PC-3 (cell line): ENCODE measurements at regions not wholly inside any gene's neighbourhood (a gene's known extent, or its start where the extent isn't known, plus 50 kb on each side); places are given as distances from the start of the nearest gene placed in this dataset.

ENCODE experiments used
- ATAC-seq: fragments of 200-7000 bp; cut with Tn5 transposase; 2 replicates; pipeline ENCODE4 v1.9.1; 2020; ENCODE audit warnings: mild to moderate bottlenecking, moderate library complexity
- BruUV-seq: library from RNA; stranded (reverse); fragments of 400-500 nt; replicated peaks from 2 replicates; lab custom pipeline; 2021; lab: Mats Ljungman, UMichigan
- CTCF ChIA-PET: fragments of 300-600 bp; sonication (Branson Sonifier 250); formaldehyde crosslinking; loops from one replicate; lab custom pipeline; 2022; ENCODE audit warnings: antibody characterized with exemption; lab: Charles Lee
- POLR2A ChIA-PET: fragments of 300-600 bp; sonication (Branson Sonifier 250); formaldehyde crosslinking; loops from one replicate; lab custom pipeline; 2022; ENCODE audit warnings: antibody characterized with exemption; ENCODE audit not compliant: unreplicated experiment; lab: Charles Lee
- DNase-seq: peaks from one replicate; pipeline ENCODE4 v3.0.0-alpha.2; 2015
- H2AFZ ChIP-seq: fragments of 300-600 bp; sonication (generic); 2 replicates; pipeline ENCODE4 v1.6.0; 2016; ENCODE audit warnings: antibody characterized with exemption, low read length
- H3F3A ChIP-seq: fragments of 300-600 bp; sonication (generic); one replicate; pipeline ENCODE4 v1.6.0; 2017; ENCODE audit warnings: antibody characterized with exemption, low read length, control low read depth, mild to moderate bottlenecking; ENCODE audit not compliant: unreplicated experiment
- H3K27ac ChIP-seq: fragments of 300-600 bp; sonication (generic); 2 replicates; pipeline ENCODE4 v1.5.1; 2016; ENCODE audit warnings: mild to moderate bottlenecking, low read length
- H3K27me3 ChIP-seq: fragments of 300-600 bp; sonication (generic); 2 replicates; pipeline ENCODE4 v1.6.1; 2016; ENCODE audit warnings: low read length, mixed read lengths
- H3K36me3 ChIP-seq: fragments of 300-600 bp; sonication (generic); 2 replicates; pipeline ENCODE4 v1.6.1; 2016; ENCODE audit warnings: low read depth, mixed run types, low read length, mixed read lengths
- H3K4me1 ChIP-seq: fragments of 300-600 bp; sonication (generic); 2 replicates; pipeline ENCODE4 v1.5.1; 2016; ENCODE audit warnings: low read length; ENCODE audit not compliant: insufficient read depth
- H3K4me2 ChIP-seq: fragments of 300-600 bp; sonication (generic); 2 replicates; pipeline ENCODE4 v1.6.0; 2016; ENCODE audit warnings: low read length
- H3K4me3 ChIP-seq: fragments of 300-600 bp; sonication (generic); 2 replicates; pipeline ENCODE4 v1.5.1; 2016; ENCODE audit warnings: mild to moderate bottlenecking, low read length, mixed read lengths
- H3K79me2 ChIP-seq: fragments of 300-600 bp; sonication (generic); 2 replicates; pipeline ENCODE4 v1.6.1; 2017; ENCODE audit warnings: low read length, mixed read lengths
- H3K9ac ChIP-seq: fragments of 300-600 bp; sonication (generic); 2 replicates; pipeline ENCODE4 v1.6.0; 2016; ENCODE audit warnings: mild to moderate bottlenecking, low read length
- H3K9me2 ChIP-seq: fragments of 300-600 bp; sonication (generic); replicated peaks from 2 replicates; pipeline ENCODE4 v1.6.1; 2016; ENCODE audit warnings: mixed run types, low read length, mixed read lengths
- H3K9me3 ChIP-seq: fragments of 300-600 bp; sonication (generic); 2 replicates; pipeline ENCODE4 v1.6.1; 2016; ENCODE audit warnings: low read length, mixed read lengths
- H4K20me1 ChIP-seq: fragments of 300-600 bp; sonication (generic); 2 replicates; pipeline ENCODE4 v1.6.1; 2016; ENCODE audit warnings: low read length, mixed read lengths
- EZH2 ChIP-seq: fragments of 300-600 bp; sonication (generic); IDR thresholded peaks from one replicate; pipeline ENCODE4 v1.6.1; 2017; ENCODE audit warnings: antibody characterized with exemption, mild to moderate bottlenecking, low read length; ENCODE audit not compliant: unreplicated experiment
- EZH2phosphoT487 ChIP-seq: fragments of 300-600 bp; sonication (generic); IDR thresholded peaks from 2 replicates; pipeline ENCODE4 v1.6.1; 2018; ENCODE audit warnings: mild to moderate bottlenecking, antibody characterized with exemption, low read length, borderline replicate concordance
- intact Hi-C: fragments of 100-400 bp; cut with micrococcal nuclease; formaldehyde crosslinking; loops from 2 replicates; pipeline ENCODE4 v1.9.0; 2023
- TF ChIP-seq, protein P1 (sequence below): fragments of 300-600 bp; sonication (generic); conservative IDR thresholded peaks from 2 replicates; pipeline ENCODE4 v1.5.1; 2017; ENCODE audit warnings: antibody characterized with exemption, low read depth, mild to moderate bottlenecking, low read length

DNA sequence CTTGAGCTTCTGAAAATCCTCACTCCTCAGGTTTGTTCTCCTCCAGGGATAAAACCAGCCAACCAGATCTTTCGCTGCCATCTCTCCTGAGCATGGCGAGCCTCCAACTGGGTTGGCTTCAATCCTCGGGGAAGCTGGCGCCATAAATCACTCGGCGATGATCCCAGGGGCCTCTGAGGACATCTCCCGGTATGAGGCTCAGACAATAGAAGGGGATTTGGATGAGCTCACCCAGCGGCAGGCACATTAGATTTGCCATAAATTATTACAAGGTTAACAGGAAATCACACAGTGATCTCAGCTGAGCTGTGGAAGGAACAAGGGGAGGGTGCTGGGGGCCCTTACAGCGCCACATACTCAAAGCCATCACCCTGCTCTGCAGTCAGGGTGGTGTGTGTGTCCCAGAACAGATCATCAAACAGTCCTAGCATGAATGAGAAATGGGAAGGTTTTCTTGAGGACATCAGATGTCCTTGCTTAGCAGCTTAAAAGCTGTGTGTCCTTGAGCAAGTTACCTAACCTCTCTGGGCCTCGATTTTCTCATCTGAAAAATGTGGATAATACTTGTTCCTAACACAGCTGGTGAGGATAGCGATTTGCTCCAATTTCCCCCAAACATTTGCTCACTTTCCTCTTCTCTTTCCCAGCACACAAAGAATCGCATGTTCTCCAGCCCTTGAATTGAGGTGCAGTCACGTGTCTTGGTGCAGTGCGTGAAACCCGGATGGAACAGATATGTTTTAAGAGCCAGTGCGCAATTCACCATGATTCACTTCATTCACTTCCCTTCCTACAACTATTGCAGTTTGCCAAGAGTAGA lies 142.8 kb downstream of the SCARB1 start:
- BruUV-seq, result no TSS peak
- POLR2A ChIA-PET, result no interaction called here

DNA sequence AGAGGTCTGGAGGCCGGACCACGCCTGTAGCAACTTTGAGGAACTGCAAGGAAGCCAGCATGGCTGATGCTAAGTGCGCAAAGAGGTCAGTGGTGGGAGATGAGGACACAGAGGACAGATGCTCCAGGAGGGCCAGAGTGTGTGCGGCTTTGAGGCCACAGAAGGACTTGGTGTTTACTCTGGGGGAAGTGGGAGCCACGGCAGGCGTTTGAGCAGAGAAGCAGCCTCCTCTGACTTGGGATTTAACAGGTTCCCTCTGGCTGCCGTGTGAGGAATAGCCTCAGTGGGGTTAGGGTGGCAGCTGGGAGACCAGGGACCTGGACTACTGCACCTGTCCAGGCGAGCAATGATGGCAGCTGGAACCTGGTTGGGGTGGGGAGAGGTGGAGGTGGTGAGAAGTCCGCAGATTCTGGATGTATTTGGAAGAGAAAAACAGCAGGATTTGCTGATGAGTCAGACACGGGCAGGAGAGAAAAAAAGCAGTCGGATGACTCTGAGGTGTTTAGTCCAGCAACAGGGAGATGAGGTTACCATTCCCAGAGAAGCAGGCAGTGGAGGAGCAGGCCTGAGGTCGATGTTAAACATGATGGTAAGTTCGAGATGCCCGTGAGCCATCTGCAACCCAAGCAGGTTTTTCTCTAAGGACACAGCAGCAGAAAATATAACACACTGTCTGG lies 143.5 kb downstream of the SCARB1 start:
- CTCF ChIA-PET, result interaction anchor here (1.0 kb wide), 1 partner anchor 87 kb away, joined by 4 read pairs; no protein-coding TSS in a partner anchor
- intact Hi-C loops, result loop anchor here (2.0 kb wide), 1 partner anchor 35 kb away; no protein-coding TSS in a partner anchor
- POLR2A ChIA-PET, result no interaction called here
- no peaks in the 10 kb centered on the region for H3K9me3 ChIP-seq
- no peak overlapping the region for H3K9ac ChIP-seq
- H3K4me1 ChIP-seq, result peaks cover 28% of the 10 kb centered on the region
- no TSS peak for BruUV-seq
- H3K27ac ChIP-seq, result peak overlapping the region; percentile 63
- no peaks in the 10 kb centered on the region for H3F3A ChIP-seq
- no peaks in the 10 kb centered on the region for H3K36me3 ChIP-seq
- H2AFZ ChIP-seq, result peak overlapping the region; percentile 60
- H3K79me2 ChIP-seq, result no peaks in the 10 kb centered on the region
- H4K20me1 ChIP-seq, result no peaks in the 10 kb centered on the region
- peak overlapping the region; percentile 9; the same call in 1 of the 2 replicates for H3K4me3 ChIP-seq
- ATAC-seq (peak; percentile 66), DNase-seq (peak; percentile 76)
- peak overlapping the region; percentile 59 for H3K4me2 ChIP-seq
- no peaks in the 10 kb centered on the region for H3K27me3 ChIP-seq
- no peaks in the 10 kb centered on the region for H3K9me2 ChIP-seq
- TF ChIP-seq, protein P1, sequence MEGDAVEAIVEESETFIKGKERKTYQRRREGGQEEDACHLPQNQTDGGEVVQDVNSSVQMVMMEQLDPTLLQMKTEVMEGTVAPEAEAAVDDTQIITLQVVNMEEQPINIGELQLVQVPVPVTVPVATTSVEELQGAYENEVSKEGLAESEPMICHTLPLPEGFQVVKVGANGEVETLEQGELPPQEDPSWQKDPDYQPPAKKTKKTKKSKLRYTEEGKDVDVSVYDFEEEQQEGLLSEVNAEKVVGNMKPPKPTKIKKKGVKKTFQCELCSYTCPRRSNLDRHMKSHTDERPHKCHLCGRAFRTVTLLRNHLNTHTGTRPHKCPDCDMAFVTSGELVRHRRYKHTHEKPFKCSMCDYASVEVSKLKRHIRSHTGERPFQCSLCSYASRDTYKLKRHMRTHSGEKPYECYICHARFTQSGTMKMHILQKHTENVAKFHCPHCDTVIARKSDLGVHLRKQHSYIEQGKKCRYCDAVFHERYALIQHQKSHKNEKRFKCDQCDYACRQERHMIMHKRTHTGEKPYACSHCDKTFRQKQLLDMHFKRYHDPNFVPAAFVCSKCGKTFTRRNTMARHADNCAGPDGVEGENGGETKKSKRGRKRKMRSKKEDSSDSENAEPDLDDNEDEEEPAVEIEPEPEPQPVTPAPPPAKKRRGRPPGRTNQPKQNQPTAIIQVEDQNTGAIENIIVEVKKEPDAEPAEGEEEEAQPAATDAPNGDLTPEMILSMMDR, result peak; percentile 48
- TF ChIP-seq EZH2, result no peak

More for the DNA sequence above, 142.8 kb downstream of the SCARB1 start:
- CTCF ChIA-PET, result interaction anchor here (1.0 kb wide), 1 partner anchor 88 kb away, joined by 4 read pairs; no protein-coding TSS in a partner anchor
- Histone ChIP-seq H3K79me2 (no peaks in the 10 kb centered on the region), H4K20me1 (no peaks in the 10 kb centered on the region), H3K4me3 (peak overlapping the region; percentile 9; the same call in 1 of the 2 replicates), H3K27ac (peak overlapping the region; percentile 63), H3F3A (no peaks in the 10 kb centered on the region), H3K4me1 (peaks cover 21% of the 10 kb centered on the region), H3K36me3 (no peaks in the 10 kb centered on the region), H3K9me2 (no peaks in the 10 kb centered on the region), H3K27me3 (no peaks in the 10 kb centered on the region), H2AFZ (peak overlapping the region; percentile 60), H3K9ac (no peak overlapping the region), H3K4me2 (peak overlapping the region; percentile 59), H3K9me3 (no peaks in the 10 kb centered on the region)
- ATAC-seq (peak; percentile 72), DNase-seq (peak; percentile 64)
- intact Hi-C loops, result loop anchor here (2.0 kb wide), 1 partner anchor 36 kb away; no protein-coding TSS in a partner anchor
- TF ChIP-seq, protein P1, result no peak
- TF ChIP-seq EZH2 (no peak), EZH2phosphoT487 (no peak)
